Left hindlimb (tissue), 1 donor: ENCODE measurements at regions not wholly inside any gene's neighbourhood (a gene's known extent, or its start where the extent isn't known, plus 50 kb on each side); places are given as distances from the start of the nearest gene placed in this dataset.
"Not testable (repeated sequence)": the region's sequence is repeated elsewhere in the genome, so short reads cannot be mapped to it uniquely, and the experiment has no call there.

Source experiments
- DNase-seq: peaks from one replicate; pipeline ENCODE4 v3.0.0-alpha.2; 2018

GRCh38 chr5:159543326-159543725 is 213.0 kb upstream of the IL12B start:
- DNase-seq: no peak

GRCh38 chr5:159545156-159545555 is 214.9 kb upstream of the IL12B start:
- DNase-seq: no peak

- DNase-seq: no peak
These were observed 217.3 kb upstream of the IL12B start for GRCh38 chr5:159547466-159548195.

GRCh38 chr5:159548517-159548916 is 218.2 kb upstream of the IL12B start:
- no peak for DNase-seq

GRCh38 chr5:159549046-159549445 is 218.8 kb upstream of the IL12B start:
- DNase-seq: no peak

- DNase-seq: no peak
These were observed 220.7 kb upstream of the IL12B start for GRCh38 chr5:159550951-159551350.

GRCh38 chr5:159552751-159553150 is 222.5 kb upstream of the IL12B start:
- no peak for DNase-seq

GRCh38 chr5:159553792-159554191 is 223.5 kb upstream of the IL12B start:
- DNase-seq: no peak

- no peak for DNase-seq
These were observed 224.8 kb upstream of the IL12B start for GRCh38 chr5:159555084-159555483.

- DNase-seq: no peak
These were observed 229.1 kb upstream of the IL12B start for GRCh38 chr5:159559337-159559736.

GRCh38 chr5:159560088-159560487 is 229.8 kb upstream of the IL12B start:
- DNase-seq: no peak

GRCh38 chr5:159564031-159564430 is 233.7 kb upstream of the IL12B start:
- no peak for DNase-seq

GRCh38 chr5:159566832-159567231 is 236.5 kb upstream of the IL12B start:
- no peak for DNase-seq

GRCh38 chr5:159567461-159567860 is 237.2 kb upstream of the IL12B start:
- no peak for DNase-seq

GRCh38 chr5:159571501-159572244 is 241.4 kb upstream of the IL12B start:
- no peak for DNase-seq

- no peak for DNase-seq
These were observed 246.6 kb upstream of the IL12B start for GRCh38 chr5:159576902-159577301.

GRCh38 chr5:159581502-159582249 is 251.4 kb upstream of the IL12B start:
- DNase-seq: no peak

- DNase-seq: no peak
These were observed 252.7 kb upstream of the IL12B start for GRCh38 chr5:159582756-159583541.

- no peak for DNase-seq
These were observed 256.6 kb upstream of the IL12B start for GRCh38 chr5:159586921-159587320.

GRCh38 chr5:159588941-159589340 is 258.7 kb upstream of the IL12B start:
- DNase-seq: no peak

- DNase-seq: no peak
These were observed 263.3 kb upstream of the IL12B start for GRCh38 chr5:159593518-159594073.

GRCh38 chr5:159595561-159595960 is 265.3 kb upstream of the IL12B start:
- DNase-seq: not testable (repeated sequence)

- no peak for DNase-seq
These were observed 270.9 kb upstream of the IL12B start for GRCh38 chr5:159601216-159601615.
